ENCODE measurements at regions not wholly inside any gene's neighbourhood (a gene's known extent, or its start where the extent isn't known, plus 50 kb on each side); places are given as distances from the start of the nearest gene placed in this dataset.

- TF ChIP-seq CTCF (conservative IDR thresholded peaks at IDR 0.05; ENCODE audit: low read depth, low read length) (no peak), EZH2 (IDR thresholded peaks at IDR 0.05; ENCODE audit: borderline replicate concordance, low read depth, low read length, poor library complexity, severe bottlenecking) (no peak)
Observed at GRCh38 chr4:32824336-32824735, 2104.2 kb downstream of the PCDH7 start.
